A549 (cell line): ENCODE measurements at regions not wholly inside any gene's neighbourhood (a gene's known extent, or its start where the extent isn't known, plus 50 kb on each side); places are given as distances from the start of the nearest gene placed in this dataset.

Source experiments
- CTCF ChIP-seq: fragments of >200 bp; sonication (Bioruptor Twin); formaldehyde crosslinking; IDR thresholded peaks from 3 replicates; pipeline ENCODE4 v1.5.1; 2016
- EHMT2 ChIP-seq: fragments of 200-600 bp; sonication (generic); IDR thresholded peaks from 2 replicates; pipeline ENCODE4 v1.6.1; 2016; ENCODE audit warnings: antibody characterized with exemption, low read depth, mild to moderate bottlenecking, moderate library complexity
- NPAS2 ChIP-seq: fragments of 250-450 bp; sonication (Bioruptor Pico); IDR thresholded peaks from 2 replicates; pipeline ENCODE4 v1.8.0; 2022; ENCODE audit warnings: mild to moderate bottlenecking, moderate library complexity, borderline replicate concordance
- POLR2A ChIP-seq: IDR thresholded peaks from 2 replicates; pipeline ENCODE4 v1.6.1; 2012; ENCODE audit warnings: mild to moderate bottlenecking, low read length
- REST ChIP-seq: fragments of 200-600 bp; sonication (generic); IDR thresholded peaks from 2 replicates; pipeline ENCODE4 v1.6.1; 2016; ENCODE audit warnings: antibody characterized with exemption, mild to moderate bottlenecking, moderate library complexity

GRCh38 chr20:56835829-56836550, 206.9 kb downstream of the TFAP2C start:
- TF ChIP-seq CTCF = no peak
- TF ChIP-seq POLR2A = no peak
- TF ChIP-seq EHMT2 = no peak
- no peak for TF ChIP-seq REST
- TF ChIP-seq NPAS2 (CRISPR knock-in tag) = no peak
